HG03442 (cell line): ENCODE measurements at regions not wholly inside any gene's neighbourhood (a gene's known extent, or its start where the extent isn't known, plus 50 kb on each side); places are given as distances from the start of the nearest gene placed in this dataset.

Source experiments
- ATAC-seq: cut with Tn5 transposase; IDR thresholded peaks from one replicate; pipeline ENCODE4 v1.9.1; 2021; ENCODE audit warnings: mild to moderate bottlenecking, moderate library complexity; ENCODE audit not compliant: unreplicated experiment

- no peak for ATAC-seq
These were observed 129.5 kb downstream of the OAT start for GRCh38 chr10:124288928-124289850.

GRCh38 chr10:124288486-124288885, 130.2 kb downstream of the OAT start:
- no peak for ATAC-seq

GRCh38 chr10:124287791-124288190, 130.9 kb downstream of the OAT start:
- no peak for ATAC-seq

- ATAC-seq, result no peak
These were observed 131.5 kb downstream of the OAT start for GRCh38 chr10:124287071-124287685.

GRCh38 chr10:124286621-124287020, 132.1 kb downstream of the OAT start:
- ATAC-seq, result no peak

GRCh38 chr10:124285587-124286527, 132.9 kb downstream of the OAT start:
- peak; percentile 66 for ATAC-seq

GRCh38 chr10:124283949-124284250, 134.8 kb downstream of the OAT start:
- ATAC-seq, result no peak

- ATAC-seq, result no peak
These were observed 135.3 kb downstream of the OAT start for GRCh38 chr10:124283215-124283948.

GRCh38 chr10:124282326-124282725, 136.4 kb downstream of the OAT start:
- no peak for ATAC-seq

GRCh38 chr10:124281666-124282065, 137.1 kb downstream of the OAT start:
- ATAC-seq, result no peak

GRCh38 chr10:124280916-124281315, 137.8 kb downstream of the OAT start:
- no peak for ATAC-seq

- no peak for ATAC-seq
These were observed 138.8 kb downstream of the OAT start for GRCh38 chr10:124279882-124280281.

- no peak for ATAC-seq
These were observed 139.4 kb downstream of the OAT start for GRCh38 chr10:124279298-124279697.

GRCh38 chr10:124278356-124278755, 140.4 kb downstream of the OAT start:
- ATAC-seq, result no peak

- ATAC-seq, result no peak
These were observed 145.6 kb downstream of the OAT start for GRCh38 chr10:124273141-124273540.

- ATAC-seq, result no peak
These were observed 147.0 kb downstream of the OAT start for GRCh38 chr10:124271676-124272075.

GRCh38 chr10:124270530-124271327, 148.0 kb downstream of the OAT start:
- no peak for ATAC-seq

- ATAC-seq, result no peak
These were observed 149.7 kb downstream of the OAT start for GRCh38 chr10:124268976-124269375.

- no peak for ATAC-seq
These were observed 150.7 kb downstream of the OAT start for GRCh38 chr10:124267911-124268549.
